ENCODE measurements at regions not wholly inside any gene's neighbourhood (a gene's known extent, or its start where the extent isn't known, plus 50 kb on each side); places are given as distances from the start of the nearest gene placed in this dataset.
"Not testable (repeated sequence)": the region's sequence is repeated elsewhere in the genome, so short reads cannot be mapped to it uniquely, and the experiment has no call there.

DNA sequence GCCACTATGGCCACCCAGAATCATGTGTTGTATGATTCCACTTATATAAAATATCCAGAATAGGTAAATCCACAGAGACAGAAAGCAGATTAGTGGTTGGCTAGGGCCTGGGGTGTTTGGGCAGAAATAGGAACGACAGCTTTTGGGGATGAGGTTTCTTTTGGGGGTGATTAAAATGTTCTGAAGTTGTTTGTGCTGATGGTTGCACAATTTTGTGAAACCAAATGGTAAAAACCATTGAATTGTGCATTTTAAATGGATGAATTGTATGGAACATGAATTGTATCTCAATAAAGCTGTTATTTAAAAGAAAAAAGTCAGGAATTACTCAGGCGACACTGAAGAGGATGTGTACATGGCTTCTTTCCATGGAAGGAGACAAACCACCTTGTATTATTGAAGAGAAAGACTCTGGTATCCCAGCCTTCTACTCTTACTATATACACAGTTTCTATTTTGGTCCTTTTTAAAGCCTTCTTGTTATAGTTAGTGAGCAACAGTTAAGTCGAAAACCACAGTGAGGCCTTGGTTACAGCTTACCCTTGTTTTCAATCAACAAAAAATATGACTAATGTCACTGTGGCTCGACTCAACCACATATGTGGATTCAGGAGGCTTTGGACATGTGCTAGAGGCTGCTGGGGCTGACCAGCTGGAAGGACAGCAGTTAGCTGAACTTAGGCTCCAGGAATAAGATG lies 57.1 kb upstream of the KMT2E start:
- WGBS, 3 donors, result 44 to 72% (median 49%) methylated on average over 4 of the region's 4 CpGs
- Histone ChIP-seq H3K4me1 (ENCODE audit: control insufficient read depth in 3 of 3, insufficient read depth in 2 of 3, low read depth in 1 of 3, low read length in 2 of 3) (peaks cover 4 to 18% (median 6%) of the 10 kb centered on the region in 3 donors), H3K4me3 (ENCODE audit: low read depth in 1 of 3, low read length in 3 of 3) (no peak overlapping the region), H3K27me3 (ENCODE audit: control insufficient read depth in 3 of 3, insufficient read depth in 3 of 3, low read length in 3 of 3) (no peaks in the 10 kb centered on the region), H3K27ac (ENCODE audit: low read depth in 1 of 3, low read length in 2 of 3) (peak overlapping the region; percentile 28 to 86 (median 52)), H3K9me3 (ENCODE audit: control insufficient read depth in 2 of 2, insufficient read depth in 1 of 2, low read depth in 1 of 2, low read length in 1 of 2) (peaks cover 0 to 4% of the 10 kb centered on the region in 2 donors), H3K36me3 (ENCODE audit: control insufficient read depth in 3 of 3, insufficient read depth in 2 of 3, low read depth in 1 of 3, low read length in 3 of 3) (no peaks in the 10 kb centered on the region)
- FAIRE-seq, result no peak
- no peak for DNase-seq

DNA sequence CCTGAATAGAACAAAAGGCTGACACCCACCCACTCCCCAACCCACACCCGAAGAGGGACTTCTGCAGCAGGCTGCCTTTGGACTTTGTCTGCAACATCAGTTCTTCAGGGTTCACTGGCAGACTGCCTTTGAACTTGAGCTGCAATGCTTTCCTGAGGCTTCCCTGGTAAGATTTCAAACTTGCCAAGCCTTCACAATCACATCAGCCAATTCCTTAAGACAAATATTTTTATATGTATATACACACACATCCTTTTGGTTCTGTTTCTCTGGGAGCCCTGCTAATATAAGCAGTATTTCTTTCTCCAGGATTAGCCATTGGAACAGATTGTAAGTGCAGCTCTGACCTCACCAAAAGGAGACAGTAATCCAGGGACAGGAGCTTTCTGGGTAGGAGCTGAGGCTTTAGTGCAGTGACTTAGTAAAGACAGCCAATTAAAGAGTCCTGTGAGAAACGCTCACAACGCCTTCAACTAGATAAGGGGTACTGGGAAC lies 55.6 kb upstream of the KMT2E start:
- Histone ChIP-seq H3K9me3 (ENCODE audit: control insufficient read depth in 2 of 2, insufficient read depth in 1 of 2, low read depth in 1 of 2, low read length in 1 of 2) (no peaks in the 10 kb centered on the region), H3K27ac (ENCODE audit: low read depth in 1 of 3, low read length in 2 of 3) (peak overlapping the region in 2 of 3 donors; percentile 40 to 47), H3K36me3 (ENCODE audit: control insufficient read depth in 3 of 3, insufficient read depth in 2 of 3, low read depth in 1 of 3, low read length in 3 of 3) (no peaks in the 10 kb centered on the region), H3K27me3 (ENCODE audit: control insufficient read depth in 3 of 3, insufficient read depth in 3 of 3, low read length in 3 of 3) (no peaks in the 10 kb centered on the region), H3K4me3 (ENCODE audit: low read depth in 1 of 3, low read length in 3 of 3) (no peak overlapping the region), H3K4me1 (ENCODE audit: control insufficient read depth in 3 of 3, insufficient read depth in 2 of 3, low read depth in 1 of 3, low read length in 2 of 3) (peaks cover 4 to 18% (median 11%) of the 10 kb centered on the region in 3 donors)
- no peak for FAIRE-seq
- peak; percentile 63 to 66 for DNase-seq
- WGBS, 3 donors, result 14 to 40% (median 21%) methylated on average over 3 of the region's 3 CpGs

DNA sequence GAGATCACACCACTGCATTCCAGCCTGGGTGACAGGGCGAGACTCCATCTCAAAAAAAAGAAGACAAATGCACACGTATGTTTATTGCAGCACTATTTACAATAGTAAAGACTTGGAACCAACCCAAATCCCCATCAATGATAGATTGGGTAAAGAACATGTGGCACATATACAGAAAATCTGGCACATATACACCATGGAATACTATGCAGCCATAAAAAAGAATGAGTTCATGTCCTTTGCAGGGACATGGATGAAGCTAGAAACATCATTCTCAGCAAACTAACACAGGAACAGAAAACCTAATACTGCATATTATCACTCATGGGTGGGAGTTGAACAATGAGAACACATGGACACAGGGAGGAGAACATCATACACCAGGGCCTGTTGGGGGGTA lies 54.5 kb upstream of the KMT2E start:
- DNase-seq; FAIRE-seq; H3K4me3 ChIP-seq (ENCODE audit: low read depth in 1 of 3, low read length in 3 of 3); H3K27ac ChIP-seq (ENCODE audit: low read depth in 1 of 3, low read length in 2 of 3); H3K27me3 ChIP-seq (ENCODE audit: control insufficient read depth in 3 of 3, insufficient read depth in 3 of 3, low read length in 3 of 3); H3K9me3 ChIP-seq (ENCODE audit: control insufficient read depth in 2 of 2, insufficient read depth in 1 of 2, low read depth in 1 of 2, low read length in 1 of 2); H3K36me3 ChIP-seq (ENCODE audit: control insufficient read depth in 3 of 3, insufficient read depth in 2 of 3, low read depth in 1 of 3, low read length in 3 of 3): not testable (repeated sequence)
- H3K4me1 ChIP-seq (ENCODE audit: control insufficient read depth in 3 of 3, insufficient read depth in 2 of 3, low read depth in 1 of 3, low read length in 2 of 3), result peaks cover 4 to 21% (median 13%) of the 10 kb centered on the region in 3 donors
- WGBS, 3 donors, result 45 to 72% (median 54%) methylated on average over 2 of the region's 2 CpGs

DNA sequence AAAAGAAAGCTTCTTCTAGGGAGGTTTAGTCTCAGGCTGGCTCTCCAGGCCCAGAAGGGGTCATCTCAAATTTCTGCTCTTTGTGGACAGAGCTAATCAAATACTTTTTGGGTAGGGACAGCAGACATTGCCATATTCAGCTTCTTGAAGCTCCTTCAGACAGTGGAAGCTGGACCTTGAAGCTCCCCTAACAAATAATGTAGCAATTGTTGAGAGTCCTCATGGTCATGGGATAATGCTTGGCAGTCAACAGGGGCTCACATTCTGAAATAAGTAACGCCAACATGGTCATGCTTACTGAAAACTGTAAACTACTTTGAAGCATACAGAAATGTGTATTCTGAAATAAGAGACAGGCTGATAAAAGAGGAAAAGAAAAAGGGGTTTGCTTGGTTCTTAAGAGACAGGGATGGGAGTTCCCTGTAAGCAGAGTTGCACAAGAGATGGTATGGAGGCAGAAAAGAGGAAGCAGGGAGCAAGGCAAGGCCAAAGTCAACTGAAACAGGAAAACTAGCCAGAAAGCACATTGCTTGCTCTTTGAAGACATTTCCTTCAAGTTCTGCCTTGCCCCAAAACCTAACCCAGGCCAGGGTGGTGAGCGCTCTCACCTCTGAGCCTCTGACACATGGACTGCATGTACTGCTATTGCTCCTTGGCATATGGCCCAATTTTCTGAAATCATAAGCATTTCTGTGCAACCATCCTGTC lies 53.1 kb upstream of the KMT2E start:
- Histone ChIP-seq H3K36me3 (ENCODE audit: control insufficient read depth in 3 of 3, insufficient read depth in 2 of 3, low read depth in 1 of 3, low read length in 3 of 3) (no peaks in the 10 kb centered on the region), H3K9me3 (ENCODE audit: control insufficient read depth in 2 of 2, insufficient read depth in 1 of 2, low read depth in 1 of 2, low read length in 1 of 2) (no peaks in the 10 kb centered on the region), H3K27ac (ENCODE audit: low read depth in 1 of 3, low read length in 2 of 3) (peak overlapping the region in 1 of 3 donors; percentile 32), H3K27me3 (ENCODE audit: control insufficient read depth in 3 of 3, insufficient read depth in 3 of 3, low read length in 3 of 3) (no peaks in the 10 kb centered on the region), H3K4me3 (ENCODE audit: low read depth in 1 of 3, low read length in 3 of 3) (no peak overlapping the region), H3K4me1 (ENCODE audit: control insufficient read depth in 3 of 3, insufficient read depth in 2 of 3, low read depth in 1 of 3, low read length in 2 of 3) (peaks cover 4 to 26% (median 13%) of the 10 kb centered on the region in 3 donors)
- peak; percentile 54 to 55 for DNase-seq
- no peak for FAIRE-seq
- WGBS, 3 donors, result 79 to 88% (median 81%) methylated on average over 2 of the region's 2 CpGs

DNA sequence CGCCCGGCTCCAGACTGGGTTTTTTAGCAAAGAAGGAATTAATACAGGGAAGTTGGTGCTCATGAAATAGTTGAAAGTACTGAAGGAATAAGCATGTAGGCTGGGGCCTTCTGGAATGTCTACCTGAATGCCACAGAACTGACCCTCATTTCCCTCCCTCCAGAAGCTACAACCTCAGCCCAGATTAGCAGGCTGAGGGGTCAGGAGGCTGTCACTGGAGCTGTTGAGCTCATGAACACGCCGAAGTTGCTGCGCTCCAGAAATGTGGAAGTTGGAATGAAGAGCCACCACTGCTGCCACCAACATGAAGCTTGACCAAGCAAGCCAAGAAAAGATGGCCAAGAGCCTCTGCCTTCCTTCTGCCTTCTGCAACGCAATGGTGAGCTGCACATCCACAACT lies 52.2 kb upstream of the KMT2E start:
- Histone ChIP-seq H3K9me3 (ENCODE audit: control insufficient read depth in 2 of 2, insufficient read depth in 1 of 2, low read depth in 1 of 2, low read length in 1 of 2) (no peaks in the 10 kb centered on the region), H3K27me3 (ENCODE audit: control insufficient read depth in 3 of 3, insufficient read depth in 3 of 3, low read length in 3 of 3) (no peaks in the 10 kb centered on the region), H3K4me1 (ENCODE audit: control insufficient read depth in 3 of 3, insufficient read depth in 2 of 3, low read depth in 1 of 3, low read length in 2 of 3) (peaks cover 4 to 24% (median 13%) of the 10 kb centered on the region in 3 donors), H3K27ac (ENCODE audit: low read depth in 1 of 3, low read length in 2 of 3) (no peak overlapping the region), H3K4me3 (ENCODE audit: low read depth in 1 of 3, low read length in 3 of 3) (no peak overlapping the region), H3K36me3 (ENCODE audit: control insufficient read depth in 3 of 3, insufficient read depth in 2 of 3, low read depth in 1 of 3, low read length in 3 of 3) (no peaks in the 10 kb centered on the region)
- DNase-seq (no peak), FAIRE-seq (no peak)
- 95 to 98% (median 96%) methylated on average over 6 of the region's 6 CpGs for WGBS, 3 donors

DNA sequence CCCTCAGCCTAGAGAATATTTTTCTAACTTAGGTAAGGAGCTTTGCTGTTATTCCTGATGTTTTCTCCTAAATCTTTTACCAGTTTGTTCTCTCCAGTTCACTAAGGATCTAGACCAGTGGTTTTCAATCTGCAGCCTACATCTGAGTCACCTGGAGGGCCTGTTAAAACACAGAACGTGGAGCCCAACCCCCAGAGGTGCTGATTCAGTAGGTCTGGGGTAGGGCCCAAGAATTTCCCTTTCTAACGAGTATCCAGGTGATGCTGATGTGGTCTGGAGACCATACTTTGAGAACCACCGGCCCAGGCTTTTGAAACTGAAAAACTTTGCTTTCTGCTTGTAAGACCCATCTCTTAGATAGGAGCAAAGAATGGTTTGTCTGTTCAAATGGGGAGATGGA lies 51.2 kb upstream of the KMT2E start:
- H3K4me1 ChIP-seq (ENCODE audit: control insufficient read depth in 3 of 3, insufficient read depth in 2 of 3, low read depth in 1 of 3, low read length in 2 of 3), result peaks cover 4 to 26% (median 13%) of the 10 kb centered on the region in 3 donors
- no peaks in the 10 kb centered on the region for H3K27me3 ChIP-seq (ENCODE audit: control insufficient read depth in 3 of 3, insufficient read depth in 3 of 3, low read length in 3 of 3)
- 67 to 80% (median 77%) methylated on average over 3 of the region's 3 CpGs for WGBS, 3 donors
- H3K36me3 ChIP-seq (ENCODE audit: control insufficient read depth in 3 of 3, insufficient read depth in 2 of 3, low read depth in 1 of 3, low read length in 3 of 3), result no peaks in the 10 kb centered on the region
- no peaks in the 10 kb centered on the region for H3K9me3 ChIP-seq (ENCODE audit: control insufficient read depth in 2 of 2, insufficient read depth in 1 of 2, low read depth in 1 of 2, low read length in 1 of 2)
- FAIRE-seq (no peak), DNase-seq (no peak)
- no peak overlapping the region for H3K4me3 ChIP-seq (ENCODE audit: low read depth in 1 of 3, low read length in 3 of 3)
- peak overlapping the region in 1 of 3 donors; percentile 49 for H3K27ac ChIP-seq (ENCODE audit: low read depth in 1 of 3, low read length in 2 of 3)

DNA sequence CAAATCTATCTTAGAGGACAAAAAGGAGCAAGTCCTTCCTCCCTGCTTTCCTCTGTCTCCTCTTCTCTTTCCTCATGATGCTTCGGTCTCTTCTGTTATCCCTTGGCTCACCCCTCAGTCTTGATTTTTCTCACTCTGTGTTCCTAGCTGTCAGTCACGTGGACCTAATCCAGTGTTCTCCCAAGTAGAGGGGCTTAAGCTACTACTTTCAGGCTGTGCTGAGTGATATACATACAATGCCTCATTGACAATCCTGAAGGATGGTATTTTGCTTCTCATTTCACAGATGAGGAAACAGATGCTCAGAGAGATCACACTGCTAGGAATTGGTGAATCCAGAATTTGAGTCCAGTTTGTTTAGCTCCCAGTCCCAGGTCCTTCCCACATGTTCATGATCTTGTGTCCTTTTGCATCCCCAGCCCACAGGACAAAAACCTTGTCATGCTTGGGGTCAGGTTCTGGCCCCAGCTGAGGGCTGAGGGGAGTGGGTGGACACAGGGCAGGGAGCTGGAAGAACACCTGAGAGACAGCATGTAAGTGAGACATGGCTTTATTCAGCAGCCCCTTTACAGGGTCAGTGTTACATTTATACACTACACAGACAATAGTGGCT lies 50.5 kb upstream of the KMT2E start:
- no peak for FAIRE-seq

DNA sequence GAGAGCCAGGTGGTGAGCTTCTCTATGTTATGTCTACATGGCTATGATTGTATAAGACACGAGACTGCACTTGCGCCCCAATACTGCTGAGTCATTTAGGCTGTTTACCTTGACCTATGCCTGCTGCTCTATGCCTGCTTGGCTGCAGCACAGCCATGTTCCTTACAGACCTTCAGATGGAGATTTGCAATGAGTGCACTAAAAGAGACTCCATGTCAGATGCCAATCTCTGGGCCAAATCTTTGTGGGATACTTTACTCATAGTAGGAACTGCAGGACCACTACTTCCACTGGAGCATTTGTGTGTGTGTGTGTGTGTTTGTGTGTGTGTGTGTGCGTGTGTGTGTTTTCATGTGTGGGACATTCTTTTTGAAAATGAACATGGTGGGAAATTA lies 50.0 kb upstream of the KMT2E start:
- peak overlapping the region in 1 of 3 donors; percentile 3 for H3K27ac ChIP-seq (ENCODE audit: low read depth in 1 of 3, low read length in 2 of 3)
- FAIRE-seq (no peak), DNase-seq (peak in 1 of 2 donors; percentile 31)

More for the DNA sequence above, 50.5 kb upstream of the KMT2E start:
- H3K27me3 ChIP-seq (ENCODE audit: control insufficient read depth in 3 of 3, insufficient read depth in 3 of 3, low read length in 3 of 3), result no peaks in the 10 kb centered on the region
- H3K4me1 ChIP-seq (ENCODE audit: control insufficient read depth in 3 of 3, insufficient read depth in 2 of 3, low read depth in 1 of 3, low read length in 2 of 3), result peaks cover 2 to 27% (median 12%) of the 10 kb centered on the region in 3 donors
- H3K9me3 ChIP-seq (ENCODE audit: control insufficient read depth in 2 of 2, insufficient read depth in 1 of 2, low read depth in 1 of 2, low read length in 1 of 2), result no peaks in the 10 kb centered on the region
- H3K36me3 ChIP-seq (ENCODE audit: control insufficient read depth in 3 of 3, insufficient read depth in 2 of 3, low read depth in 1 of 3, low read length in 3 of 3), result no peaks in the 10 kb centered on the region
- peak overlapping the region in 1 of 3 donors; percentile 43 for H3K27ac ChIP-seq (ENCODE audit: low read depth in 1 of 3, low read length in 2 of 3)
- DNase-seq, result no peak
- H3K4me3 ChIP-seq (ENCODE audit: low read depth in 1 of 3, low read length in 3 of 3), result no peak overlapping the region
- 75 to 93% (median 90%) methylated on average over 2 of the region's 2 CpGs for WGBS, 3 donors

More for the DNA sequence above, 50.0 kb upstream of the KMT2E start:
- H3K4me3 ChIP-seq (ENCODE audit: low read depth in 1 of 3, low read length in 3 of 3), result no peak overlapping the region
- H3K27me3 ChIP-seq (ENCODE audit: control insufficient read depth in 3 of 3, insufficient read depth in 3 of 3, low read length in 3 of 3), result no peaks in the 10 kb centered on the region
- H3K4me1 ChIP-seq (ENCODE audit: control insufficient read depth in 3 of 3, insufficient read depth in 2 of 3, low read depth in 1 of 3, low read length in 2 of 3), result peaks cover 2 to 23% (median 10%) of the 10 kb centered on the region in 3 donors
- H3K9me3 ChIP-seq (ENCODE audit: control insufficient read depth in 2 of 2, insufficient read depth in 1 of 2, low read depth in 1 of 2, low read length in 1 of 2), result no peaks in the 10 kb centered on the region
- 59 to 66% (median 65%) methylated on average over 3 of the region's 3 CpGs for WGBS, 3 donors
- no peaks in the 10 kb centered on the region for H3K36me3 ChIP-seq (ENCODE audit: control insufficient read depth in 3 of 3, insufficient read depth in 2 of 3, low read depth in 1 of 3, low read length in 3 of 3)

Data from small intestine (tissue), 7 donors.